ENCODE measurements at regions not wholly inside any gene's neighbourhood (a gene's known extent, or its start where the extent isn't known, plus 50 kb on each side); places are given as distances from the start of the nearest gene placed in this dataset.

DNA sequence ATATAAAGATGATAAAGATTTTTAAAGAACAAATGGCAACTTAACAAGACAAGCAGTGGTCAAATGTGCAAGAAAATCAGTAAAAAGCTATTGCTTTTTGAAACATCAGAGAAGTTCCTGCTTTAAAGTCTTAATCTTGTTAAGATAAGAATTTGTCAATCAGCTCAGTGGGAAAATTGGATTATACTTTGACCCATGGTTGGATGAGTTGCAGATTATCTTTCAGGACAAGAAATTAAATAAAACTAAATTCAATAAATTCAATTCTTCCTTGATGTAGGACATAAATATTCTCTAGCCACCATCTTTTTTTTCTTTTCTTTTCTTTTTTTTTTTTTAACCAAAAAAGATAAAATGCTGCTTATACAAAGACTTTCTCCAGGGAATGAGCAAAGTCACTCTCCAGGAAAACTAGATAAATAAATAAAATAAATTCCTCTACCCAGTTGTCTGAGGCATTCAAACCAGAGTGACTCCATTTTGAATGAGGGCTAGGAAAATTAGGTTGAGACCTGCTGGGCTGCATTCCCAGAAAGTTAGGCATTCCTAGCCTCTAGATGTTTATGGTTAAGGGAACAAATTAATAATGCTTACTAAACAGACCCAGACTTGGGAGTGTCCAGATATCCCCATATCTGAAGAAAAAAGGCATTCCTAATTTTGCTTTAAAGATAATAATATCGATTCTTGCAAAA lies 211.2 kb downstream of the SNCA start:
- no peaks in the 10 kb centered on the region for H3K9me3 ChIP-seq (replicated peaks; ENCODE audit: control insufficient read depth, insufficient read depth, low read depth, low read length)
- 0% methylated on average over 1 of the region's 1 CpG for WGBS (ENCODE audit: insufficient coverage, low coverage, missing lambda C conversion rate)
- no peak overlapping the region for H2AFZ ChIP-seq (ENCODE audit: low read depth, low read length)
- in situ Hi-C loops (cut with MboI) (no loop called here), intact Hi-C loops (cut with micrococcal nuclease) (no loop called here)
- H3K4me2 ChIP-seq (ENCODE audit: insufficient read depth, low read length), result no peak overlapping the region
- no peaks in the 10 kb centered on the region for H3K4me1 ChIP-seq (replicated peaks in 1 of 2; ENCODE audit: control insufficient read depth in 2 of 2, insufficient read depth in 2 of 2, low read length in 2 of 2)
- no peak overlapping the region for H3K27ac ChIP-seq (ENCODE audit: extremely low read depth, low read depth, low read length)
- CTCF ChIA-PET (ENCODE audit: low intra/inter-chr PET ratio), result no interaction called here
- DNase-seq (ENCODE audit: extremely low read depth in 1 of 4, low spot score in 3 of 4), result no peak
- TF ChIP-seq HINFP (tag; conservative IDR thresholded peaks at IDR 0.05; ENCODE audit: low read depth) (no peak), MED1 (CRISPR knock-in tag; IDR thresholded peaks at IDR 0.05; ENCODE audit: borderline replicate concordance) (no peak), KLF16 (IDR thresholded peaks at IDR 0.05) (no peak), TAF1 (IDR thresholded peaks at IDR 0.05; ENCODE audit: control insufficient read depth, extremely low read depth, insufficient read depth, low read length, severe bottlenecking) (no peak), RFX5 (IDR thresholded peaks at IDR 0.05; ENCODE audit: low read depth, low read length) (no peak), TAF7 (tag; IDR thresholded peaks at IDR 0.05) (no peak), ZNF830 (CRISPR knock-in tag; IDR thresholded peaks at IDR 0.05) (no peak), NFIX (CRISPR knock-in tag; IDR thresholded peaks at IDR 0.05; ENCODE audit: low read depth) (no peak), SP1 (CRISPR knock-in tag; IDR thresholded peaks at IDR 0.05) (no peak), ZNF134 (CRISPR knock-in tag; conservative IDR thresholded peaks at IDR 0.05) (no peak), LCOR (CRISPR knock-in tag; IDR thresholded peaks at IDR 0.05) (no peak), TFE3 (CRISPR knock-in tag; IDR thresholded peaks at IDR 0.05) (no peak), CHD4 (IDR thresholded peaks at IDR 0.05; ENCODE audit: insufficient read depth, insufficient replicate concordance, low read depth, low read length, poor library complexity, severe bottlenecking) (no peak), ZNF644 (tag; IDR thresholded peaks at IDR 0.05; ENCODE audit: low read depth) (no peak), ZBED1 (IDR thresholded peaks at IDR 0.05) (no peak)
- TF ChIP-seq, protein P1, sequence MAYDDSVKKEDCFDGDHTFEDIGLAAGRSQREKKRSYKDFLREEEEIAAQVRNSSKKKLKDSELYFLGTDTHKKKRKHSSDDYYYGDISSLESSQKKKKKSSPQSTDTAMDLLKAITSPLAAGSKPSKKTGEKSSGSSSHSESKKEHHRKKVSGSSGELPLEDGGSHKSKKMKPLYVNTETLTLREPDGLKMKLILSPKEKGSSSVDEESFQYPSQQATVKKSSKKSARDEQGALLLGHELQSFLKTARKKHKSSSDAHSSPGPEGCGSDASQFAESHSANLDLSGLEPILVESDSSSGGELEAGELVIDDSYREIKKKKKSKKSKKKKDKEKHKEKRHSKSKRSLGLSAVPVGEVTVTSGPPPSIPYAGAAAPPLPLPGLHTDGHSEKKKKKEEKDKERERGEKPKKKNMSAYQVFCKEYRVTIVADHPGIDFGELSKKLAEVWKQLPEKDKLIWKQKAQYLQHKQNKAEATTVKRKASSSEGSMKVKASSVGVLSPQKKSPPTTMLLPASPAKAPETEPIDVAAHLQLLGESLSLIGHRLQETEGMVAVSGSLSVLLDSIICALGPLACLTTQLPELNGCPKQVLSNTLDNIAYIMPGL (CRISPR knock-in tag; IDR thresholded peaks at IDR 0.05), result no peak
- TF ChIP-seq, protein P2, sequence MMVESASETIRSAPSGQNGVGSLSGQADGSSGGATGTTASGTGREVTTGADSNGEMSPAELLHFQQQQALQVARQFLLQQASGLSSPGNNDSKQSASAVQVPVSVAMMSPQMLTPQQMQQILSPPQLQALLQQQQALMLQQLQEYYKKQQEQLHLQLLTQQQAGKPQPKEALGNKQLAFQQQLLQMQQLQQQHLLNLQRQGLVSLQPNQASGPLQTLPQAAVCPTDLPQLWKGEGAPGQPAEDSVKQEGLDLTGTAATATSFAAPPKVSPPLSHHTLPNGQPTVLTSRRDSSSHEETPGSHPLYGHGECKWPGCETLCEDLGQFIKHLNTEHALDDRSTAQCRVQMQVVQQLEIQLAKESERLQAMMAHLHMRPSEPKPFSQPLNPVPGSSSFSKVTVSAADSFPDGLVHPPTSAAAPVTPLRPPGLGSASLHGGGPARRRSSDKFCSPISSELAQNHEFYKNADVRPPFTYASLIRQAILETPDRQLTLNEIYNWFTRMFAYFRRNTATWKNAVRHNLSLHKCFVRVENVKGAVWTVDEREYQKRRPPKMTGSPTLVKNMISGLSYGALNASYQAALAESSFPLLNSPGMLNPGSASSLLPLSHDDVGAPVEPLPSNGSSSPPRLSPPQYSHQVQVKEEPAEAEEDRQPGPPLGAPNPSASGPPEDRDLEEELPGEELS (CRISPR knock-in tag; IDR thresholded peaks at IDR 0.05; ENCODE audit: borderline replicate concordance), result no peak
- H3K79me2 ChIP-seq (ENCODE audit: control insufficient read depth, insufficient read depth, low read length), result no peaks in the 10 kb centered on the region
- H3K27me3 ChIP-seq (ENCODE audit: control insufficient read depth in 2 of 2, insufficient read depth in 2 of 2, low read length in 2 of 2), result no peaks in the 10 kb centered on the region
- no peaks in the 10 kb centered on the region for H3K9me1 ChIP-seq (ENCODE audit: control insufficient read depth, insufficient read depth, low read length)
- no TSS peak for BruUV-seq (replicated peaks)
- FAIRE-seq, result no peak
- POLR2A ChIA-PET, result no interaction called here
- no peak for ATAC-seq
- no peak overlapping the region for H3K4me3 ChIP-seq
- no peak overlapping the region for H3K9ac ChIP-seq (ENCODE audit: insufficient read depth in 1 of 2, low read depth in 2 of 2, low read length in 2 of 2)
- no peaks in the 10 kb centered on the region for H4K20me1 ChIP-seq (replicated peaks; ENCODE audit: control insufficient read depth, insufficient read depth, low read length)
- no peaks in the 10 kb centered on the region for H3K36me3 ChIP-seq (ENCODE audit: control insufficient read depth, insufficient read depth, low read length)
